RWPE1 (cell line): ENCODE measurements at regions not wholly inside any gene's neighbourhood (a gene's known extent, or its start where the extent isn't known, plus 50 kb on each side); places are given as distances from the start of the nearest gene placed in this dataset.
"Not testable (repeated sequence)": the region's sequence is repeated elsewhere in the genome, so short reads cannot be mapped to it uniquely, and the experiment has no call there.

Experiments used
- CTCF ChIA-PET: fragments of 350-600 bp; sonication (Branson Sonifier 250); formaldehyde crosslinking; extraction: SDS; loops from one replicate; lab custom pipeline; 2021; lab: Yijun Ruan, JAX
- POLR2A ChIA-PET: fragments of 400-600 bp; formaldehyde crosslinking; extraction: SDS; loops from one replicate; lab custom pipeline; 2020; ENCODE audit warnings: antibody characterized with exemption; ENCODE audit not compliant: low non-redundant PET; lab: Yijun Ruan, JAX
- DNase-seq: peaks from one replicate; pipeline ENCODE4 v3.0.0; 2012; ENCODE audit warnings: low spot score
- H3K27ac ChIP-seq: fragments of 450-650 bp; 2 replicates; pipeline ENCODE4 v1.5.1; 2017
- TF ChIP-seq, protein P1 (sequence below): fragments of 450-650 bp; conservative IDR thresholded peaks from 2 replicates; pipeline ENCODE4 v1.5.1; 2017; ENCODE audit warnings: low read depth, mild to moderate bottlenecking

DNA sequence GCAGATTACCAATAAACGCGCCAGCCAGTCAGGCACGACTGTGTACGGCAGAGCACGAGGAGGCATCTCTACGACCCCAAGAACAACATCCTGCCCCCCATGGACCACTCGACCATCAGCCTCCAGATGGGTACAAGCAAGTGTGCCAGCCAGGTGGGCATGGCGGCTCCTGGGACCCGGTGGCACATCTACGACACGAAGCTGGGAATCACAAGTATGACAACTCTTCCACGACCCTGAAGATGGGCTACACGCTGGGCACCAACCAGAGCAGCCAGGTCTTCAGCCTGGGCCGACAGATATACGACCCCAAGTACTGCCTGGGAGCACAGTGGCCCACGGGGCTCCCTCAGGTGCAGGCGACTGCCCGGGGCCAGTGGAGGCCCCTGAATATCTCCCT lies 217.6 kb downstream of the POTED start:
- no peak for DNase-seq
- ChIA-PET CTCF (no interaction called here), POLR2A (no interaction called here)
- TF ChIP-seq, protein P1, sequence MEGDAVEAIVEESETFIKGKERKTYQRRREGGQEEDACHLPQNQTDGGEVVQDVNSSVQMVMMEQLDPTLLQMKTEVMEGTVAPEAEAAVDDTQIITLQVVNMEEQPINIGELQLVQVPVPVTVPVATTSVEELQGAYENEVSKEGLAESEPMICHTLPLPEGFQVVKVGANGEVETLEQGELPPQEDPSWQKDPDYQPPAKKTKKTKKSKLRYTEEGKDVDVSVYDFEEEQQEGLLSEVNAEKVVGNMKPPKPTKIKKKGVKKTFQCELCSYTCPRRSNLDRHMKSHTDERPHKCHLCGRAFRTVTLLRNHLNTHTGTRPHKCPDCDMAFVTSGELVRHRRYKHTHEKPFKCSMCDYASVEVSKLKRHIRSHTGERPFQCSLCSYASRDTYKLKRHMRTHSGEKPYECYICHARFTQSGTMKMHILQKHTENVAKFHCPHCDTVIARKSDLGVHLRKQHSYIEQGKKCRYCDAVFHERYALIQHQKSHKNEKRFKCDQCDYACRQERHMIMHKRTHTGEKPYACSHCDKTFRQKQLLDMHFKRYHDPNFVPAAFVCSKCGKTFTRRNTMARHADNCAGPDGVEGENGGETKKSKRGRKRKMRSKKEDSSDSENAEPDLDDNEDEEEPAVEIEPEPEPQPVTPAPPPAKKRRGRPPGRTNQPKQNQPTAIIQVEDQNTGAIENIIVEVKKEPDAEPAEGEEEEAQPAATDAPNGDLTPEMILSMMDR = no peak
- H3K27ac ChIP-seq = no peak overlapping the region

DNA sequence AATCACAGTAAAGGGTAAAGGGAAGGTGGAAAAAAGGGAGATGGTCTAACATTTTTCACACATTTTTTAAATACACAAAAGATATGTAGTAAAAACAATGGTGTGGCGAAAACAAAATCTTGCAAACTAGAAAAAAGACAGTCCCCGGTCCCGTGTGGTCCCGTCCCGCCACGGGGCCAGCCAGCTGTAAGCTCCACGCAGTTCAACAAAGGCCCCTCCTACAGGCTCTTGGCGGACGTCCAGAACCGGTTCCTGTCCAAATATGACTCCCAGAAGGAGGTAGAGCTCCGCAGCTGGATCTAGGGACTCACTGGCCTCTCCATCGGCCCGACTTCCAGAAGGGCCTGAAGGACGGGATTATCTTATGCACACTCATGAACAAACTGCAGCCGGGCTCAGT lies 216.9 kb downstream of the POTED start:
- CTCF ChIA-PET, H3K27ac ChIP-seq, DNase-seq, POLR2A ChIA-PET: not testable (repeated sequence)

DNA sequence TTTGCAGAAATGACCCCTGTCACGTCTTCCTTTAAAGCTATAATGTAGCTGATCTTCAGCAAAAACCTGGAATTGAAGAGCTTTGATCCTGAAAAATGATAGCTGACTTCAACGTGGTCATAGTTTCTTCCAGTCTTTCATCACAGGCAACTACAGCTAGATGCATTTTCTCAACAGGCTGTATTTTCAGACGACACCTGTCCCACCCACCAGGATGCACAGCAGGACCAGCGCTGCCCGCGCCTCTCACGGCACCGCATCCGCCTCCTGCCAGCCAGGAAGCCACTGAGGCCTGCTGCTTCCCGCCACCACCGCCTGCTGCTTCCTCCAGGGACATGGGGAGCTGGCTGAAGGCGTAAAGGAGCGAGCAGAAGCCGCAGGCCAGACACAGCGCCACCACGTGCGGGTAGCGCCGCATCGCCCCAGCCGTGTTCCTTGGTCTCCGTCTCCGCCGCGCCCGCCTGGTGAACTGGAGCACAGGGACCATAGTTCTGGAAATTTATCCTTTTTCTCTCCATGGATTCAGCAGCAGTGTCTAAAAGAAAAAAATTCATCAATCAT lies 215.7 kb downstream of the POTED start:
- POLR2A ChIA-PET, H3K27ac ChIP-seq, CTCF ChIA-PET, DNase-seq: not testable (repeated sequence)

DNA sequence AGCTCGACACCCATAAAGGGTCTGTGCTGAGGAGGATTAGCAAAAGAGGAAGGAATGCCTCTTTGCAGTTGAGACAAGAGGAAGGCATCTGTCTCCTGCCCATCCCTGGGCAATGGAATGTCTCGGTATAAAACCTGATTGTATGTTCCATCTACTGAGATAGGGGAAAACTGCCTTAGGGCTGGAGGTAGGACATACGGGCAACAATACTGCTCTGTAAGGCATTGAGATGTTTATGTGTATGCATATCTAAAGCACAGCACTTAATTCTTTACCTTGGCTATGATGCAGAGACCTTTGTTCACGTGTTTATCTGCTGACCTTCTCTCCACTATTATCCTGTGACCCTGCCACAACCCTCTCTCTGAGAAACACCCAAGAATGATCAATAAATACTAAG lies 210.7 kb downstream of the POTED start:
- CTCF ChIA-PET, POLR2A ChIA-PET, H3K27ac ChIP-seq, DNase-seq: not testable (repeated sequence)

DNA sequence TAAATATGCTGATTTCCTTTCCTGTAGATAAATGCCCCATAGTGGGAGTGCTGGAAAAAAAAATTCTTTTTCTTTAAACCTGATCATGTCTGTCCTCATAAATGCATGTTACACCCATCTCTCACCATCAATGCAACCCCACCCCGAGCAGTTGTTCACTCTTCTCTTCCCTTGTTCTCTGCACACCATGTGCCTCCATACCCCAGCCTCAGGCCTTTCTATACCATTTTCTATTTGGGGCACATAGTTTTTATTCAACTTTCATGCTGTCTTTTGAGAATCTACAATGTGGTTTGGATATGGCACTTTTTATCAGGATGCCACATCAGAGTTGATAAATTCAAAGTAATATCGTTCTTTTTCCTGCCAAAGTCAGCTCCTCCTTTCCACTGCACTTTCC lies 202.6 kb downstream of the POTED start:
- POLR2A ChIA-PET, H3K27ac ChIP-seq, DNase-seq, CTCF ChIA-PET: not testable (repeated sequence)

DNA sequence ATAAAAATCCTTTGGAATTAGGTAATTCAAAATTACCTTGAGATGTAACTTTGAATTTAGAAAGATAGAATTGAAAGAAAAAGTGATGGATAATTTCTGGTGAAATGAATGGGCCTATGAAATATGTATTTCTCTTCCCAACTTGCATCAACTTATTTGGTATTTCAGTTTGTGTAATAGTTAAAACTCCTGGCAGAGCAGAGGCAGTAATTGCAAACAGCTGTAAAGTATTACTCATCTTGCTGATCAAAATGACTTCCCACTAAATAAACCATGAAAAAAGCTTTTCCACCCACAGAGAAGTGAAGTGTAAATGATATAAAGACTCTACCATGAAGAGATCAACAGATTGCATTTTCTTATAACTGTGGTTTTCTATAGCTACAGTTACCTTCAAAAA lies 201.0 kb downstream of the POTED start:
- POLR2A ChIA-PET, DNase-seq, H3K27ac ChIP-seq, CTCF ChIA-PET: not testable (repeated sequence)

DNA sequence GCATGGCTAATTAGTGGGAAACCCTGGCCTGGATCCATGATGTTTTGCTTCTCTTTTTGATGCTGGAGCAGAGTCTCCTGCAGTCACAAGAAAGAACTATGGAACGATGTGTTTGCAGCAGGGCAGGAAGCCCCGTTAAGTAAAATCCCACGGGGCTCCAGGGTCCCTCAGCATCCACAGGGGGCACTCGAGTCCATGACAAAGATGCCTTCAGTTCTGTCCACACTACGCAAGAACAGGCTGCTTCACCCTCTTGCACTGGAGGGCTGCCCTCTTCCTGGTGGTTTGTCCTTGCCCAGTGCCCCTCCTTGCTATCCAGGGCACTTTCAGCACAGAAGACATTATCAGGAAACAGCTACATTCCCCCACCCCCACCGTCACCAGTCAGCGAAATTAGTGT lies 196.9 kb downstream of the POTED start:
- H3K27ac ChIP-seq, CTCF ChIA-PET, DNase-seq, POLR2A ChIA-PET: not testable (repeated sequence)

DNA sequence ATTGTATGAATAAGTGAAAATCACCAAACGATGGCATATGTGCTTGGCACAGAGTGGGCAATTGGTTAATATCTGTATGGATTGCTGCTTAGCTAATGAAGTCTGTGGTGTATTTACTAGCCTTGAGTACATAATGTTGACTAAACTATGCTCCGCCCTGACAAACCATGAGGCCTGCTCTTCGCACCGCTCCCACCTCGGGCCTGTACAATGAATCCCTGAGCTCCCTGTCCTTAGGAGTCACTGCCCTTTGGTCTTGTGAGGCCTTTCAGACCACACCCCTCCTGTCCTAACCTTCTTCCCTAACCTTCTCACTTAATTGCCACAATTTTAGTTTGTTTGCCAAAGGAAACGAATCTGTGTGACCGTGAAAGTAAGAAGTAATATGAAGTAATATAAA lies 193.2 kb downstream of the POTED start:
- DNase-seq, POLR2A ChIA-PET, H3K27ac ChIP-seq, CTCF ChIA-PET: not testable (repeated sequence)
